Activated T-helper 1 cell treated with anti-CD3 and anti-CD28 coated beads, Interleukin-12 subunit alpha, Interleukin-12 subunit beta, Interleukin-2, Interleukin-4 antibody, amounts not matched to agents 30 ng/mL and 10 ng/mL and 1 ng/mL, durations not matched to agents 14 hours and 24 hours and 36 hours (primary cell): ENCODE measurements at regions not wholly inside any gene's neighbourhood (a gene's known extent, or its start where the extent isn't known, plus 50 kb on each side); places are given as distances from the start of the nearest gene placed in this dataset.

ENCODE experiments used
- DNase-seq: peaks from one replicate; pipeline ENCODE4 v3.0.0; 2021; ENCODE audit warnings: low spot score
- H3K27ac Mint-ChIP-seq: one replicate; pipeline ENCODE4 v1.8.0; 2021; ENCODE audit warnings: mild to moderate bottlenecking, mixed read lengths
- H3K27me3 Mint-ChIP-seq: one replicate; pipeline ENCODE4 v1.8.0; 2022; ENCODE audit warnings: mild to moderate bottlenecking, moderate library complexity, mixed read lengths; ENCODE audit not compliant: insufficient read depth
- H3K36me3 Mint-ChIP-seq: one replicate; pipeline ENCODE4 v1.8.0; 2021; ENCODE audit warnings: low read depth, mixed read lengths
- H3K4me1 Mint-ChIP-seq: one replicate; pipeline ENCODE4 v1.8.0; 2021; ENCODE audit warnings: low read depth, mixed read lengths
- H3K4me3 Mint-ChIP-seq: one replicate; pipeline ENCODE4 v1.8.0; 2021; ENCODE audit warnings: mild to moderate bottlenecking, moderate library complexity, mixed read lengths
- H3K9me3 Mint-ChIP-seq: one replicate; pipeline ENCODE4 v1.8.0; 2021; ENCODE audit warnings: mixed read lengths
- intact Hi-C: fragments of 100-400 bp; cut with micrococcal nuclease; formaldehyde crosslinking; loops from one replicate; pipeline ENCODE4 v1.15.1; 2024

GRCh38 chr7:86966916-86967315 lies 92.5 kb downstream of the ELAPOR2 start:
- H3K4me1 Mint-ChIP-seq = no peaks in the 10 kb centered on the region
- no peaks in the 10 kb centered on the region for H3K36me3 Mint-ChIP-seq
- H3K9me3 Mint-ChIP-seq = no peaks in the 10 kb centered on the region
- no peak for DNase-seq
- H3K27me3 Mint-ChIP-seq = peaks cover 7% of the 10 kb centered on the region
- intact Hi-C loops = no loop called here
- no peak overlapping the region for H3K27ac Mint-ChIP-seq
- H3K4me3 Mint-ChIP-seq = no peak overlapping the region

DNA sequence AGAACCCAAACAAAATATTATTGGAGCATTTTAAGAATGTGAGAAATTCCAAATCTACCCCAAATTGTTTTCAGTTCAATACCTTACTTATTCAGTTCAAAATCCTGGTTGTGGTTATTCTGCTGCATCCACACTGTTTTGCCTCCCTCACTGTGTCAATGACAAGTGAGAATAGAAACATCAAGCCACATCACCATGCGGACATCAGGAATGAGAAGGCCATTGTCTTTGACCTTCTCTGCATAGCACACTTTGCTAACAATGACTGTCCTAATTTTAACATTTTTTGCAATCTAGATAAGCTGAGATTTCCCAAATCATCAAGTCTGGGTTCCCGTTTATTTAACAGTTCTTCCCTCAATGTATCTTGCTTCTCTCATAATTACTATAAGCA lies 93.7 kb downstream of the ELAPOR2 start:
- H3K4me1 Mint-ChIP-seq = no peaks in the 10 kb centered on the region
- H3K9me3 Mint-ChIP-seq = no peaks in the 10 kb centered on the region
- intact Hi-C loops = no loop called here
- H3K27ac Mint-ChIP-seq = no peak overlapping the region
- peaks cover 7% of the 10 kb centered on the region for H3K27me3 Mint-ChIP-seq
- H3K36me3 Mint-ChIP-seq = no peaks in the 10 kb centered on the region
- no peak for DNase-seq
- H3K4me3 Mint-ChIP-seq = no peak overlapping the region

- DNase-seq = no peak
- Mint-ChIP-seq H3K27me3 (peaks cover 7% of the 10 kb centered on the region), H3K36me3 (no peaks in the 10 kb centered on the region), H3K27ac (no peak overlapping the region), H3K9me3 (no peaks in the 10 kb centered on the region), H3K4me1 (no peaks in the 10 kb centered on the region), H3K4me3 (no peak overlapping the region)
- intact Hi-C loops = no loop called here
These were observed 94.3 kb downstream of the ELAPOR2 start for GRCh38 chr7:86964973-86965726.

- H3K4me1 Mint-ChIP-seq = no peaks in the 10 kb centered on the region
- H3K27ac Mint-ChIP-seq = no peak overlapping the region
- H3K9me3 Mint-ChIP-seq = no peaks in the 10 kb centered on the region
- intact Hi-C loops = no loop called here
- H3K27me3 Mint-ChIP-seq = peaks cover 7% of the 10 kb centered on the region
- no peak overlapping the region for H3K4me3 Mint-ChIP-seq
- DNase-seq = no peak
- no peaks in the 10 kb centered on the region for H3K36me3 Mint-ChIP-seq
These were observed 95.7 kb downstream of the ELAPOR2 start for GRCh38 chr7:86963599-86964230.

- intact Hi-C loops = no loop called here
- H3K9me3 Mint-ChIP-seq = no peaks in the 10 kb centered on the region
- no peaks in the 10 kb centered on the region for H3K4me1 Mint-ChIP-seq
- no peak overlapping the region for H3K4me3 Mint-ChIP-seq
- H3K27ac Mint-ChIP-seq = no peak overlapping the region
- peaks cover 7% of the 10 kb centered on the region for H3K27me3 Mint-ChIP-seq
- no peaks in the 10 kb centered on the region for H3K36me3 Mint-ChIP-seq
- no peak for DNase-seq
These were observed 96.8 kb downstream of the ELAPOR2 start for GRCh38 chr7:86962623-86963022.

DNA sequence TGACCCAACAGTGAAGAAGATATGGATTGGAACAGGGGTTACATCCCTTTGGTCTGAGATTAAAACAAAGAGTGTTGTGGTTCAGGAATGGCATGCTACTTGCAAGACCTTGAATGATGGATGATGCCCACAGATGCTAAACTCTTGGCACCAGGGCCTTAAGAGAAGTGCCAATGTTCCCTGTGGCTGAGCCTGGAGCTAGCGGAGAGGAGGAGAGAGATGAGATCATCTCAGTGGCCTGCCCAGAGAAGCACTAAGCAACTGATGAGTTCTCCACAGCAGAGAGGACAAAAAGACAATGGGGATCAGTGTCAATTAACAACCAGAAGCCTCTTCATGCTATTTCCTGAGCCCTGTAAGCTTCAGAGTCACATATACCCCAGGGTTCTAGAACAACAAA lies 97.8 kb downstream of the ELAPOR2 start:
- H3K27ac Mint-ChIP-seq = no peak overlapping the region
- intact Hi-C loops = no loop called here
- no peaks in the 10 kb centered on the region for H3K9me3 Mint-ChIP-seq
- no peak for DNase-seq
- no peak overlapping the region for H3K4me3 Mint-ChIP-seq
- H3K36me3 Mint-ChIP-seq = no peaks in the 10 kb centered on the region
- H3K4me1 Mint-ChIP-seq = no peaks in the 10 kb centered on the region
- H3K27me3 Mint-ChIP-seq = peaks cover 7% of the 10 kb centered on the region

DNA sequence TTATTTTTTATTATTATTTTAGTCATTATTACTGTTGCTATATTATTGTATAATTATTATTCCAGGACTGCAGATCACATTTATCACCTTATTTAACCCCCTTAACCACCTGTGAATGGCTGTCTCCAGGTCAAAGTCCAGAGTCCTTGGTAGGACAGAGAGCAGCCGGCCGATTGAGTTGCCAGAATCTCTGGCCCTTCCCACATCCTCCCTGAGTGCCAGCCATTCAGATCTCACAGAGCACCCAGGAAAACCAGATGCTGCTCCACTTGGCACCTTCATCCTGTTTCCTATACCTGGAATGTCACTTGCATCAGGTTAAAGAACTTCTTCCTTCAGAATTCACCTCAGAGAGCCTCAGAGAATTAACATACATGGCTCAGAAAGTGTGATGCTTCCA lies 101.1 kb downstream of the ELAPOR2 start:
- intact Hi-C loops = no loop called here
- Mint-ChIP-seq H3K4me1 (peaks cover under 1% of the 10 kb centered on the region), H3K27ac (no peak overlapping the region), H3K27me3 (no peaks in the 10 kb centered on the region), H3K36me3 (no peaks in the 10 kb centered on the region), H3K9me3 (no peaks in the 10 kb centered on the region), H3K4me3 (no peak overlapping the region)
- no peak for DNase-seq

DNA sequence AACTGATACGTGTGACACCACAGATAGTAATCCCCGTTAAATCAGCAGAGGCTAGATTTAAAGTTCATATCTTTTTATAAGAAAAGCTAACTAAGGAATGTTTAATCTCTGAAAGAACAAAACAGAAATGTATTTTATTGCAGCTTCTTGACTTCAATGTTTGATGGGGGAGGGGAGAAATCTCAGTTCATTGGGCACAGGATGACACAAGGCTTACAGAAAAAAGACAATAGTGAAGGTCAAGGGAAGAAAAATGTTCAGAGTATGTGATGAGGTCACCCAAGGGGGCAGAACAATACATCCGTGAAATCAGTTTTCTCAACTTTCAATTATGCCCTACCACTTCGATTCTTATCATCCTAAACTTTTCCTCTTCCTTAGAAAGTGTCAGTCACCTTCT lies 102.9 kb downstream of the ELAPOR2 start:
- intact Hi-C loops = no loop called here
- H3K4me1 Mint-ChIP-seq = peaks cover 5% of the 10 kb centered on the region
- H3K4me3 Mint-ChIP-seq = no peak overlapping the region
- H3K27me3 Mint-ChIP-seq = no peaks in the 10 kb centered on the region
- H3K27ac Mint-ChIP-seq = no peak overlapping the region
- H3K9me3 Mint-ChIP-seq = no peaks in the 10 kb centered on the region
- no peaks in the 10 kb centered on the region for H3K36me3 Mint-ChIP-seq
- no peak for DNase-seq

DNA sequence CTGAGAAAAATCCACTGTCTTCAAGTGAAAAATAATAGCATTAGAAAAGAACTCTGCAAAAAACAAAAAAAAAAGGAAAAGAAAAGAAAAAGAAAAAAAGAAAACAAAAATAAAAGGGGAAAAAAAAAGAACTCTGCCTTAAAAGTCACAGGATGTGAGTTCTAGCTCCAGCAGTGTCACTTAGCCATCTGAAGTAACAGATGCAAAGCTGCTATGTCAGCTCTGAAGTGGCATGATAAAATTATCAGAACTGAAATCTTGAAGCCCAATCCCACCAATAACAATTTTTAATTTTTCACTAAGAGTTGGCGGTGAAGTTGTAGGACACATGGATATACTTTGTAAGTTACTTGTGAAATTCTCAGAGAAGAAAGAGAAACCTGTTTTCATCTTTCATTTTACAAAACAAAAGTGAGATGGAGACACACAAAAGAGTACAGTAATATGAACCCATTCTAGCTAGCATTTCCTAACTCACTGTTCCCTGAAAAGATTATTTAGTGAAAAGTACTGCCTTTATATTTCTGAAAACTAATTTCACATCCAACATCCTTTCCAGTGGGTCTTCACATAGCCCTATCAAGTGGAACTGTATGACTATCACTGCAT lies 103.5 kb downstream of the ELAPOR2 start:
- no peak overlapping the region for H3K4me3 Mint-ChIP-seq
- H3K36me3 Mint-ChIP-seq = no peaks in the 10 kb centered on the region
- DNase-seq = no peak
- H3K9me3 Mint-ChIP-seq = no peaks in the 10 kb centered on the region
- H3K27ac Mint-ChIP-seq = no peak overlapping the region
- intact Hi-C loops = no loop called here
- no peaks in the 10 kb centered on the region for H3K27me3 Mint-ChIP-seq
- H3K4me1 Mint-ChIP-seq = peaks cover 5% of the 10 kb centered on the region

DNA sequence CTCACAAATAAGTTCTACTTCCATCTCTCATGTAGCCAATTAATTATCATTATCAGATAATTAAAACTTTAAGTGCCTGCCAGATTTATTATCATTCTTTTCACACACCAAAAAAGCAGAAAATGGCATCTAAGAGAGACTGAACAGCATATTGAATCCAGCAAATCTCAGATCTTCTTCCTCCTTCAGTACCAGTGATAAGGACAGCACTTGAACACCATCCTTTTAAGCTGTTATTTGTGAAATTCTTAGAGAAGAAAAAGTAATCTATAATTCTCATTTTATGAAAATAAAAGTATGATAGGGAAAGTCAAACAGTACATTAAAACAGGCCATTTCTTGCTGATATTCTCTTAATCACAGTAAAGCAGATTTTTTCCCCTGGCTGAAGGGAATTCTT lies 104.5 kb downstream of the ELAPOR2 start:
- no peak for DNase-seq
- Mint-ChIP-seq H3K4me1 (peaks cover 5% of the 10 kb centered on the region), H3K27me3 (no peaks in the 10 kb centered on the region), H3K27ac (no peak overlapping the region), H3K9me3 (no peaks in the 10 kb centered on the region), H3K4me3 (no peak overlapping the region), H3K36me3 (no peaks in the 10 kb centered on the region)
- intact Hi-C loops = no loop called here

GRCh38 chr7:86953653-86954336 lies 105.7 kb downstream of the ELAPOR2 start:
- H3K27ac Mint-ChIP-seq = no peak overlapping the region
- intact Hi-C loops = no loop called here
- no peaks in the 10 kb centered on the region for H3K27me3 Mint-ChIP-seq
- H3K4me1 Mint-ChIP-seq = peaks cover 5% of the 10 kb centered on the region
- H3K4me3 Mint-ChIP-seq = no peak overlapping the region
- no peaks in the 10 kb centered on the region for H3K9me3 Mint-ChIP-seq
- no peaks in the 10 kb centered on the region for H3K36me3 Mint-ChIP-seq
- no peak for DNase-seq

DNA sequence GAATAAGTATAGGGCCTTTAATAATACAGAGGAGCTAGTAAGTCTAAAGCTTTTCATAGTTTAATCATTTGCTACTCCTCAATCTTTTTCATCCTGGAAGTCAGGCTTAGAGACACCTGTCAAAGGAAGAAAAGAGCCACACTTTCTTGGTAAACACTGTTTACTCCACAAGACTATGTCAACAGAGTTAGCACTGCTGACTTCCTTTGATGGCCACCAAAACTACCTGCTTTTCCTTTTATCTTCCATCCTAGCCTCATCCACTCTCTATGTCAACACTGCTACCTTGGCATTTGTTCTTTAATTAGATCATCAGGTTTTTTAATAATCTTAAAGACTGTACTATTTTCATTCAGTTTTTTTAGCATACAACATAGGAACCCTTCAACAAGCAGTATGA lies 106.2 kb downstream of the ELAPOR2 start:
- no peak overlapping the region for H3K4me3 Mint-ChIP-seq
- no peaks in the 10 kb centered on the region for H3K9me3 Mint-ChIP-seq
- no peak for DNase-seq
- no peak overlapping the region for H3K27ac Mint-ChIP-seq
- peaks cover 1% of the 10 kb centered on the region for H3K27me3 Mint-ChIP-seq
- no peaks in the 10 kb centered on the region for H3K36me3 Mint-ChIP-seq
- intact Hi-C loops = no loop called here
- H3K4me1 Mint-ChIP-seq = peaks cover 5% of the 10 kb centered on the region

DNA sequence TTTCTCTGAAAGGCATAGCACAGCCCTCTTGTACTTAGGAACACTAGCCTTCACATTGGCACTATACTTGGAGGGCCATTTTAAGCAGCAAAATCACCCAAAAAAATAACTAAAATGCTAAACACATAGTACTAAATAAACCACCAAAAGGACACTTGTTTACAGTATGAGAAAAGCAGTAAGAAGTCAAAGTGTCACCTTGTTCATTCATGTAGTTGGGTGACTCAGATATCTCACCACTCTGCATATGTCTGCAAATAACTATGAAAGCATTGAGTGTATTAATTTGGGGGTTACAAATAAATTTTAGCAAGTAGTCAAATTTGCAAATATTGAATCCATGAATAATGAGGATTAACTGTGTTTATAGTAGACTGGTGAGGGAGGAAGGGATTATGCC lies 107.6 kb downstream of the ELAPOR2 start:
- Mint-ChIP-seq H3K9me3 (no peaks in the 10 kb centered on the region), H3K4me3 (no peak overlapping the region), H3K27ac (no peak overlapping the region), H3K27me3 (peaks cover 1% of the 10 kb centered on the region), H3K36me3 (no peaks in the 10 kb centered on the region), H3K4me1 (peaks cover 5% of the 10 kb centered on the region)
- intact Hi-C loops = no loop called here
- no peak for DNase-seq
